ENCODE measurements at regions not wholly inside any gene's neighbourhood (a gene's known extent, or its start where the extent isn't known, plus 50 kb on each side); places are given as distances from the start of the nearest gene placed in this dataset.
"Not testable (repeated sequence)": the region's sequence is repeated elsewhere in the genome, so short reads cannot be mapped to it uniquely, and the experiment has no call there.

- Mint-ChIP-seq H3K27ac (no peak overlapping the region), H3K27me3 (ENCODE audit: low read depth) (peaks cover 35% of the 10 kb centered on the region), H3K9me3 (no peaks in the 10 kb centered on the region), H3K4me1 (ENCODE audit: low read depth) (peaks cover 13% of the 10 kb centered on the region), H3K36me3 (ENCODE audit: low read depth) (no peaks in the 10 kb centered on the region), H3K4me3 (ENCODE audit: low read depth) (no peak overlapping the region)
- DNase-seq (ENCODE audit: low spot score): no peak
- intact Hi-C loops (cut with micrococcal nuclease): no loop called here
Measured at GRCh38 chr10:30176776-30177533, 117.6 kb upstream of the JCAD start.

DNA sequence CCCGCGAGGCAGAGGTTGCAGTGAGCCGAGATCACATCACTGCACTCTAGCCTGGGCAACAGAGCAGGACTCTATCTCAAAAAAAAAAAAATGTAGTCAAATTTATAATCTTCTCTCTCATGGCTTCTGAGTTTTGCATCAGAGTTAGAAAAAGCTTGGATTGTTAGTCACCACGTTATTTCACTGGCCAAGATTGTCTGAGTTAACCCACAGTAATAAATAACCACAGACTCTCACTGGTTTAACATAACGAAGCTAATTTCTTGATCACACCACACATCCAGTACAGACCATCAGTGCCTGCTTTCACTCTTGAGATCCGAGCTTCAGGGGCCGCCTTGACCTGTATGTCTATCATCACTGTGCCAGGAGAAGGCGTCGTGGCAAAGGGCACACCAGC lies 116.8 kb upstream of the JCAD start:
- DNase-seq (ENCODE audit: low spot score): no peak
- H3K36me3 Mint-ChIP-seq (ENCODE audit: low read depth): no peaks in the 10 kb centered on the region
- intact Hi-C loops (cut with micrococcal nuclease): no loop called here
- peaks cover 18% of the 10 kb centered on the region for H3K4me1 Mint-ChIP-seq (ENCODE audit: low read depth)
- H3K9me3 Mint-ChIP-seq: no peaks in the 10 kb centered on the region
- no peak overlapping the region for H3K27ac Mint-ChIP-seq
- no peak overlapping the region for H3K4me3 Mint-ChIP-seq (ENCODE audit: low read depth)
- H3K27me3 Mint-ChIP-seq (ENCODE audit: low read depth): peaks cover 35% of the 10 kb centered on the region

DNA sequence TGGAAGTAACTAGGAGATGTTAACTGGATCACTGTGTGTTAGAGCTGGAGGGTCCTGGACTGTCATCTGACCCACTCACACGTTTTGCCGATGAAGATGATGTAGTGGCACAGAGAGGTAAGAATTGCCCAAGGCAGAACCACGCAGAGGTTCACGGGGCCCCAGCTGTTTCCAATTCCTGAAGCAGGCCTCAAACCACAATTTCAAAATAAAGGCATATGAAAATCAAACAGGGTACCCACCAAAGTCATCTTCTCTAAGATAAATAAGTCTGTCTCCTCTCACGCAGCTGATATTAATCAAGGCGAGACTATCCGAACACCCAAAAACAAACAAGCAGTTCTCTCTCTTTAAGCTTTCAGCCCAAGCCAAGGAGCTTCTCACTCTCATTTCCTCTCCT lies 113.3 kb upstream of the JCAD start:
- Mint-ChIP-seq H3K27me3 (ENCODE audit: low read depth) (peaks cover 26% of the 10 kb centered on the region), H3K36me3 (ENCODE audit: low read depth) (no peaks in the 10 kb centered on the region), H3K9me3 (no peaks in the 10 kb centered on the region), H3K4me1 (ENCODE audit: low read depth) (peaks cover 29% of the 10 kb centered on the region), H3K4me3 (ENCODE audit: low read depth) (no peak overlapping the region), H3K27ac (no peak overlapping the region)
- DNase-seq (ENCODE audit: low spot score): no peak
- intact Hi-C loops (cut with micrococcal nuclease): loop anchor here (5.0 kb wide), 2 partner anchors 60 to 170 kb away; no protein-coding TSS in a partner anchor

- Mint-ChIP-seq H3K27me3 (ENCODE audit: low read depth) (peaks cover 23% of the 10 kb centered on the region), H3K27ac (no peak overlapping the region), H3K4me3 (ENCODE audit: low read depth) (no peak overlapping the region), H3K4me1 (ENCODE audit: low read depth) (peaks cover 29% of the 10 kb centered on the region), H3K36me3 (ENCODE audit: low read depth) (no peaks in the 10 kb centered on the region), H3K9me3 (no peaks in the 10 kb centered on the region)
- intact Hi-C loops (cut with micrococcal nuclease): loop anchor here (5.0 kb wide), 2 partner anchors 60 to 170 kb away; no protein-coding TSS in a partner anchor
- DNase-seq (ENCODE audit: low spot score): no peak
Measured at GRCh38 chr10:30172091-30172490, 112.7 kb upstream of the JCAD start.

DNA sequence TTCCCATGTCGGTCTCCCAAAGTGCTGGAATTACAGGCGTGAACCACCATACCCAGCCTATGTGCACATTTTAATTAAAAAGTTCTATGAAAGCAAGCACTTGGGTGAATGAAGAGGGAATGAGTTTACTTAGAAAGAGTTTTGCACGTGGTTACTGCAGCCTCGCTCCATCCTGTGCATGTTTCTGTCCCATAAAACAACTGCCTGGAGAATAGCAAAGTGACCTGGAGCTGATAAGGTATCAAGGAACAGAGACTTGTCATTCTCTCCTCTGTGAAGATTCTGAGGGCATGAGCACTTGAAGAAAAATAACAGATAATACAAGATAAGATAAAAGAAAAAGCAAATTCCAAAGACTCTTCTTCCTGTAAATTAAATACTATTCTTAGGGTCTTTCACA lies 112.2 kb upstream of the JCAD start:
- peaks cover 30% of the 10 kb centered on the region for H3K4me1 Mint-ChIP-seq (ENCODE audit: low read depth)
- DNase-seq (ENCODE audit: low spot score): no peak
- intact Hi-C loops (cut with micrococcal nuclease): loop anchor here (5.0 kb wide), 2 partner anchors 61 to 169 kb away; no protein-coding TSS in a partner anchor

DNA sequence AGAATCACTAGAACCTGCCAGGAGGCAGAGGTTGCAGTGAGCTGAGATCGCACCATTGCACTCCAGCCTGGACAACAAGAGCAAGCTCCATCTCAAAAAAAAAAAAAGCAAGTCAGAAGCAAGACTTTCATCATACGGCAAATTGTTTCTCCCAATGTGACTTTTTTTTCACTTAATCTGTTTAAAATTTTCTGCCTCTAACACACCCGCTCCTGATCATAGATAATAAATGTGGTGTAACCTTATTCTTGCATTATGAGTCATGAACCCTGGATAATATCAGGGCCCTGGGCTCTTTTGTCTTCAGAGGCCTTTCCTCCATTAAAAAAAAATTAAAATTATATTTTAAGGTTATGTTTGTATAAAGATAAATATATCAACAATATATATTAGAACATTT lies 111.4 kb upstream of the JCAD start:
- Mint-ChIP-seq H3K27me3 (ENCODE audit: low read depth) (peaks cover 22% of the 10 kb centered on the region), H3K9me3 (no peaks in the 10 kb centered on the region), H3K4me3 (ENCODE audit: low read depth) (peak overlapping the region; percentile 10), H3K27ac (no peak overlapping the region), H3K4me1 (ENCODE audit: low read depth) (peaks cover 31% of the 10 kb centered on the region), H3K36me3 (ENCODE audit: low read depth) (no peaks in the 10 kb centered on the region)
- no peak for DNase-seq (ENCODE audit: low spot score)
- intact Hi-C loops (cut with micrococcal nuclease): loop anchor here (5.0 kb wide), 2 partner anchors 61 to 169 kb away; no protein-coding TSS in a partner anchor

More for the DNA sequence above, 112.2 kb upstream of the JCAD start:
- H3K36me3 Mint-ChIP-seq (ENCODE audit: low read depth): no peaks in the 10 kb centered on the region
- H3K4me3 Mint-ChIP-seq (ENCODE audit: low read depth): no peak overlapping the region
- no peak overlapping the region for H3K27ac Mint-ChIP-seq
- H3K9me3 Mint-ChIP-seq: no peaks in the 10 kb centered on the region
- H3K27me3 Mint-ChIP-seq (ENCODE audit: low read depth): peaks cover 25% of the 10 kb centered on the region

DNA sequence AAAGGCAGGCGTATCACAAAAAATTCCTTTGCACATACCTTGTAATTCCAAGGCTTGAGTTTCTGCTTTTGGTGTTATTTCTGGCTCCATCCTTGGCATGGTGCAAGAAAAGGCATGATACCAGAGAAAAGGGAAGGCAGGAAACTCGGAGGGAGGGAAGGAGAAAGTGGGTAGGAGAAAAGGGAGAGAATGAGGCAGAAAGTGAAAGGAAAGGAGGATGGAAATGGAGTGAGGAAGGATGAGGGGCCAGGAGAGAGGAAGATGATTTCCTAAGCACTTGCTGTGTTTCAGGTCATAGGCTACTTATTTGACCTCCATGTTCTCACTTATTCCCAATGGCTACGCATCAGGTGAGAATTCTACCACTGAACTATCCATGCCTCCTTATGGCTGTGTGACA lies 110.8 kb upstream of the JCAD start:
- Mint-ChIP-seq H3K4me3 (ENCODE audit: low read depth) (no peak overlapping the region), H3K27me3 (ENCODE audit: low read depth) (peaks cover 26% of the 10 kb centered on the region), H3K27ac (no peak overlapping the region), H3K4me1 (ENCODE audit: low read depth) (peaks cover 31% of the 10 kb centered on the region), H3K9me3 (no peaks in the 10 kb centered on the region), H3K36me3 (ENCODE audit: low read depth) (no peaks in the 10 kb centered on the region)
- intact Hi-C loops (cut with micrococcal nuclease): loop anchor here (5.0 kb wide), 2 partner anchors 62 to 168 kb away; no protein-coding TSS in a partner anchor
- DNase-seq (ENCODE audit: low spot score): no peak

DNA sequence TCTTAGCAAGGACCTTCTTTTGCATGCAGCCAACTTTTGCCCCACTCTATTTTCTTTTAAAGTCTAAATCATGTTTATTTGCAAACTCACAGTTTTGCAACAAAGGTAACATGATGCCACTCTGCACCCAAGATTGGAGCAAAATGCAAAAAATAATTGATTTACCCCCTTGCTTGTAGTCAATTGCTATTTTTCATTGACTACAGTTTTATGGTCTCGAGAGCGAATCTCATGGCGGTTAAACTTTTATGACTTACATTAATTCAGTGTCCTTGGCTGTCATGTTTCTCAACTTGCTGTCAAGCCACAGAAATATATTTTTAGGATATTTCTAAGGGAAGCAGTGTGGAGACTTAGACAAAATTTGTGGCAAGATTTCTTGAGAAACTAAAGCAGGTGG lies 110.0 kb upstream of the JCAD start:
- no peak overlapping the region for H3K4me3 Mint-ChIP-seq (ENCODE audit: low read depth)
- DNase-seq (ENCODE audit: low spot score): no peak
- H3K27ac Mint-ChIP-seq: no peak overlapping the region
- peaks cover 27% of the 10 kb centered on the region for H3K27me3 Mint-ChIP-seq (ENCODE audit: low read depth)
- H3K4me1 Mint-ChIP-seq (ENCODE audit: low read depth): peaks cover 31% of the 10 kb centered on the region
- H3K36me3 Mint-ChIP-seq (ENCODE audit: low read depth): no peaks in the 10 kb centered on the region
- intact Hi-C loops (cut with micrococcal nuclease): no loop called here
- no peaks in the 10 kb centered on the region for H3K9me3 Mint-ChIP-seq

- DNase-seq (ENCODE audit: low spot score): no peak
- no peak overlapping the region for H3K4me3 Mint-ChIP-seq (ENCODE audit: low read depth)
- intact Hi-C loops (cut with micrococcal nuclease): no loop called here
- H3K27ac Mint-ChIP-seq: no peak overlapping the region
- no peaks in the 10 kb centered on the region for H3K36me3 Mint-ChIP-seq (ENCODE audit: low read depth)
- no peaks in the 10 kb centered on the region for H3K9me3 Mint-ChIP-seq
- H3K27me3 Mint-ChIP-seq (ENCODE audit: low read depth): peaks cover 32% of the 10 kb centered on the region
- H3K4me1 Mint-ChIP-seq (ENCODE audit: low read depth): peaks cover 25% of the 10 kb centered on the region
Measured at GRCh38 chr10:30166929-30167328, 107.5 kb upstream of the JCAD start.

DNA sequence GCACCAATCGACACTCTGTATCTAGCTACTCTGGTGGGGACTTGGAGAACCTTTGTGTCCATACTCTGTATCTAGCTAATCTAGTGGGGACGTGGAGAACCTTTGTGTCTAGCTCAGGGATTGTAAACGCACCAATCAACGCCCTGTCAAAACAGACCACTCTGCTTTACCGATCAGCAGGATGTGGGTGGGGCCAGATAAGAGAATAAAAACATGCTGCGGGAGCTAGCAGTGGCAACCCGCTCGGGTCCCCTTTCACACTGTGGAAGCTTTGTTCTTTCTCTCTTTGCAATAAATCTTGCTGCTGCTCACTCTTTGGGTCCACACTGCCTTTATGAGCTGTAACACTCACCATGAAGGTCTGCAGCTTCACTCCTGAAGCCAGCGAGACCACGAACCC lies 104.0 kb upstream of the JCAD start:
- Mint-ChIP-seq H3K9me3 (peaks cover 10% of the 10 kb centered on the region), H3K27me3 (ENCODE audit: low read depth) (peaks cover 31% of the 10 kb centered on the region), H3K4me1 (ENCODE audit: low read depth) (peaks cover 16% of the 10 kb centered on the region), H3K4me3 (ENCODE audit: low read depth) (peak overlapping the region; percentile 6)
- intact Hi-C loops (cut with micrococcal nuclease); H3K27ac Mint-ChIP-seq; DNase-seq (ENCODE audit: low spot score); H3K36me3 Mint-ChIP-seq (ENCODE audit: low read depth): not testable (repeated sequence)

GRCh38 chr10:30162796-30163195 lies 103.4 kb upstream of the JCAD start:
- Mint-ChIP-seq H3K27me3 (ENCODE audit: low read depth) (peaks cover 28% of the 10 kb centered on the region), H3K4me1 (ENCODE audit: low read depth) (peaks cover 20% of the 10 kb centered on the region), H3K9me3 (peaks cover 13% of the 10 kb centered on the region)
- DNase-seq (ENCODE audit: low spot score); intact Hi-C loops (cut with micrococcal nuclease); H3K4me3 Mint-ChIP-seq (ENCODE audit: low read depth); H3K36me3 Mint-ChIP-seq (ENCODE audit: low read depth); H3K27ac Mint-ChIP-seq: not testable (repeated sequence)

GRCh38 chr10:30160271-30160982 lies 101.0 kb upstream of the JCAD start:
- Mint-ChIP-seq H3K4me1 (ENCODE audit: low read depth) (peaks cover 23% of the 10 kb centered on the region), H3K9me3 (peaks cover 13% of the 10 kb centered on the region), H3K27me3 (ENCODE audit: low read depth) (peaks cover 16% of the 10 kb centered on the region), H3K4me3 (ENCODE audit: low read depth) (no peak overlapping the region), H3K27ac (no peak overlapping the region), H3K36me3 (ENCODE audit: low read depth) (peaks cover 9% of the 10 kb centered on the region)
- DNase-seq (ENCODE audit: low spot score): no peak
- intact Hi-C loops (cut with micrococcal nuclease): no loop called here

DNA sequence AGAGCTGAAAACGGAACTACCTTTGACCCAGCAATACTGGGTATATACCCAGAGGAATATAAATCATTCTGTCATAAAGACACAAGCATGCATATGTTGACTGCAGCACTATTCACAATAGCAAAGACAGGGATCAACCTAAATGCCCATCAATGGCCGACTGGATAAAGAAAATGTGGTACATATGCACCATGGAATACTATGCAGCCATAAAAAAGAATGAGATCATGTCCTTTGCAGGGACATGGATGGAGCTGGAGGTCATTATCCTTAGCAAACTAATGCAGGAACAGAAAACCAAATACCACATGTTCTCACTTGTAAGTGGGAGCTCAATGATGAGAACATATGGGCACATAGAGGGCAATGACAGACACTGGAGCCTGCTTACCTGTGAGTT lies 100.2 kb upstream of the JCAD start:
- DNase-seq (ENCODE audit: low spot score); H3K27ac Mint-ChIP-seq; intact Hi-C loops (cut with micrococcal nuclease); H3K27me3 Mint-ChIP-seq (ENCODE audit: low read depth); H3K4me3 Mint-ChIP-seq (ENCODE audit: low read depth): not testable (repeated sequence)
- Mint-ChIP-seq H3K9me3 (peaks cover 16% of the 10 kb centered on the region), H3K36me3 (ENCODE audit: low read depth) (peaks cover 13% of the 10 kb centered on the region), H3K4me1 (ENCODE audit: low read depth) (peaks cover 31% of the 10 kb centered on the region)

Data from activated T-helper 2 cell treated with anti-CD3 and anti-CD28 coated beads, Interferon-gamma antibody, Interleukin-2, Interleukin-4, amounts not matched to agents 10 μg/mL and 5 μg/mL and 100 μg/mL, durations not matched to agents 14 hours and 24 hours and 36 hours (primary cell).